H1 (cell line): ENCODE measurements at regions not wholly inside any gene's neighbourhood (a gene's known extent, or its start where the extent isn't known, plus 50 kb on each side); places are given as distances from the start of the nearest gene placed in this dataset.
A peak's percentile ranks its signal among the peaks of the same experiment; 100 is the strongest.

Experiments
- CTCF ChIA-PET: fragments of 300-600 bp; sonication (Branson Sonifier 250); formaldehyde crosslinking; loops from one replicate; lab custom pipeline; 2021; ENCODE audit not compliant: partially characterized antibody; lab: Charles Lee
- POLR2A ChIA-PET: fragments of 300-600 bp; sonication (Branson Sonifier 250); formaldehyde crosslinking; loops from one replicate; lab custom pipeline; 2021; ENCODE audit warnings: inconsistent platforms; ENCODE audit not compliant: partially characterized antibody; lab: Charles Lee
- DNase-seq, 2 experiments: peaks; one replicate each; pipeline versions ENCODE4 v3.0.0 to v3.0.0-alpha.2; 2010 to 2022; ENCODE audit warnings: low spot score in 2 of 2, low read depth in 1 of 2, mixed read lengths in 1 of 2
- FAIRE-seq: peaks from 2 replicates; lab custom pipeline; 2011; peaks lifted over from hg19 to GRCh38; lab: Jason Lieb, UNC
- H2AFZ ChIP-seq: 2 replicates; pipeline ENCODE4 v1.8.1; 2012; ENCODE audit warnings: low read length, inconsistent platforms
- H2AK5ac ChIP-seq: 2 replicates; pipeline ENCODE4 v1.6.1; 2013; ENCODE audit warnings: low read depth, low read length
- H2BK120ac ChIP-seq: replicated peaks from 2 replicates; pipeline ENCODE3; 2013; ENCODE audit warnings: low read depth, low read length, inconsistent platforms
- H2BK12ac ChIP-seq: 2 replicates; pipeline ENCODE4 v1.6.1; 2013; ENCODE audit warnings: low read depth, low read length
- H2BK15ac ChIP-seq: 2 replicates; pipeline ENCODE4 v1.6.1; 2013; ENCODE audit warnings: low read length
- H2BK20ac ChIP-seq: 2 replicates; pipeline ENCODE4 v1.6.1; 2013; ENCODE audit warnings: low read length
- H2BK5ac ChIP-seq: 2 replicates; pipeline ENCODE4 v1.6.1; 2013; ENCODE audit warnings: low read depth, low read length
- H3K14ac ChIP-seq: 2 replicates; pipeline ENCODE4 v1.6.1; 2013; ENCODE audit warnings: inconsistent platforms; ENCODE audit not compliant: insufficient read length
- H3K18ac ChIP-seq: 2 replicates; pipeline ENCODE4 v1.6.1; 2013; ENCODE audit warnings: low read length; ENCODE audit errors: extremely low read depth
- H3K23ac ChIP-seq: 2 replicates; pipeline ENCODE4 v1.6.1; 2013; ENCODE audit warnings: inconsistent platforms; ENCODE audit not compliant: insufficient read length
- H3K23me2 ChIP-seq: 2 replicates; pipeline ENCODE4 v1.6.1; 2013; ENCODE audit warnings: low read depth, low read length
- H3K27ac ChIP-seq: 2 replicates; pipeline ENCODE4 v1.6.1; 2011; ENCODE audit warnings: low read depth, low read length, inconsistent platforms
- H3K27me3 ChIP-seq, 4 experiments: replicated peaks in 1 of 4; 1 replicate in 1 of 4; 2 replicates in 3 of 4; pipeline versions ENCODE4 v1.6.1 to v1.8.1; 2011 to 2013; ENCODE audit warnings: low read length in 3 of 4, mild to moderate bottlenecking in 3 of 4, inconsistent platforms in 2 of 4, mixed read lengths in 2 of 4, moderate library complexity in 1 of 4; ENCODE audit not compliant: control insufficient read depth in 3 of 4, insufficient read depth in 3 of 4; ENCODE audit errors: extremely low read depth in 1 of 4
- H3K36me3 ChIP-seq, 4 experiments: 2 replicates each; pipeline versions ENCODE4 v1.6.1 to v1.8.1; 2011 to 2013; ENCODE audit warnings: mild to moderate bottlenecking in 4 of 4, low read length in 3 of 4, moderate library complexity in 2 of 4, control low read depth in 1 of 4, inconsistent platforms in 1 of 4; ENCODE audit not compliant: insufficient read depth in 4 of 4, control insufficient read depth in 2 of 4
- H3K4ac ChIP-seq: replicated peaks from 2 replicates; pipeline ENCODE3; 2013; ENCODE audit warnings: low read length, low read depth, mixed read lengths, inconsistent platforms; ENCODE audit not compliant: insufficient read length
- H3K4me1 ChIP-seq, 4 experiments: replicated peaks in 1 of 4; 1 replicate in 1 of 4; 2 replicates in 3 of 4; pipeline versions ENCODE4 v1.6.1 to v1.8.1; 2011 to 2013; ENCODE audit warnings: low read length in 3 of 4, inconsistent platforms in 2 of 4, mixed read lengths in 1 of 4; ENCODE audit not compliant: insufficient read depth in 4 of 4, control insufficient read depth in 3 of 4
- H3K4me2 ChIP-seq, 2 experiments: 2 replicates each; pipeline versions ENCODE4 v1.6.1 to v1.8.1; 2011 to 2013; ENCODE audit warnings: low read depth in 2 of 2, low read length in 2 of 2, control low read depth in 1 of 2, inconsistent platforms in 1 of 2, mild to moderate bottlenecking in 1 of 2; ENCODE audit not compliant: insufficient read depth in 1 of 2
- H3K4me3 ChIP-seq, 4 experiments: fragments of 200-600, 300-600 bp in 1 of 4; sonication (generic), shearing (Covaris generic), sonication (Bioruptor Twin) in 1 of 4; 2 replicates each; pipeline versions ENCODE4 v1.5.1 to v1.8.1; 2011 to 2016; ENCODE audit warnings: low read length in 4 of 4, low read depth in 3 of 4, control low read depth in 2 of 4, inconsistent platforms in 2 of 4, mild to moderate bottlenecking in 2 of 4, mixed read lengths in 1 of 4, moderate library complexity in 1 of 4; ENCODE audit not compliant: insufficient read depth in 2 of 4; ENCODE audit errors: extremely low read depth in 1 of 4
- H3K56ac ChIP-seq: replicated peaks from 2 replicates; pipeline ENCODE3; 2013; ENCODE audit warnings: low read depth, mild to moderate bottlenecking, mixed read lengths, low read length, inconsistent platforms; ENCODE audit not compliant: insufficient read length
- H3K79me1 ChIP-seq: 2 replicates; pipeline ENCODE4 v1.6.1; 2013; ENCODE audit warnings: low read depth, low read length, control low read depth
- H3K79me2 ChIP-seq, 2 experiments: 2 replicates each; pipeline versions ENCODE4 v1.6.1 to v1.8.1; 2012 to 2013; ENCODE audit warnings: low read length in 2 of 2, mild to moderate bottlenecking in 2 of 2, inconsistent platforms in 1 of 2; ENCODE audit not compliant: insufficient read depth in 2 of 2, control insufficient read depth in 1 of 2
- H3K9ac ChIP-seq, 4 experiments: replicated peaks in 1 of 4; 1 replicate in 1 of 4; 2 replicates in 3 of 4; pipeline versions ENCODE4 v1.6.1 to v1.8.1; 2011 to 2013; ENCODE audit warnings: low read depth in 3 of 4, low read length in 3 of 4, control low read depth in 2 of 4, mild to moderate bottlenecking in 2 of 4, moderate library complexity in 2 of 4, inconsistent platforms in 1 of 4; ENCODE audit errors: extremely low read depth in 1 of 4
- H3K9me3 ChIP-seq, 2 experiments: 2 replicates each; pipeline versions ENCODE4 v1.6.1 to v1.8.1; 2012 to 2013; ENCODE audit warnings: mild to moderate bottlenecking in 2 of 2, moderate library complexity in 2 of 2, control low read depth in 1 of 2, inconsistent platforms in 1 of 2, low read depth in 1 of 2, low read length in 1 of 2, mixed read lengths in 1 of 2; ENCODE audit not compliant: insufficient read depth in 2 of 2
- H4K20me1 ChIP-seq, 2 experiments: replicated peaks in 1 of 2; 2 replicates each; pipeline versions ENCODE3 to v1.8.1; 2011 to 2013; ENCODE audit warnings: inconsistent platforms in 2 of 2, low read length in 2 of 2, mild to moderate bottlenecking in 1 of 2; ENCODE audit not compliant: insufficient read depth in 2 of 2, control insufficient read depth in 1 of 2
- H4K5ac ChIP-seq: 2 replicates; pipeline ENCODE4 v1.6.1; 2013; ENCODE audit warnings: low read length, low read depth, mixed read lengths, inconsistent platforms; ENCODE audit not compliant: insufficient read length
- H4K8ac ChIP-seq: 2 replicates; pipeline ENCODE4 v1.8.0; 2013; ENCODE audit warnings: mild to moderate bottlenecking, moderate library complexity, low read length, inconsistent platforms; ENCODE audit not compliant: insufficient read depth; ENCODE audit errors: extremely low read depth
- H4K91ac ChIP-seq: replicated peaks from 2 replicates; pipeline ENCODE3; 2013; ENCODE audit warnings: low read length, mixed read lengths, inconsistent platforms; ENCODE audit not compliant: insufficient read length
- CBX5 ChIP-seq: fragments of 300-800, 300-1000 bp; sonication (generic); IDR thresholded peaks from 2 replicates; pipeline ENCODE4 v1.7.1; 2016; ENCODE audit warnings: antibody characterized with exemption, low read length, low read depth
- CTBP2 ChIP-seq: IDR thresholded peaks from 2 replicates; pipeline ENCODE4 v1.7.0; 2011; ENCODE audit warnings: borderline replicate concordance, mild to moderate bottlenecking, moderate library complexity, mixed read lengths, low read length; ENCODE audit not compliant: insufficient read depth, insufficient read length
- EGR1 ChIP-seq: IDR thresholded peaks from 2 replicates; pipeline ENCODE4 v1.6.1; 2011; ENCODE audit warnings: low read depth, low read length, borderline replicate concordance
- EZH2 ChIP-seq: fragments of 200-600 bp; sonication (generic); IDR thresholded peaks from 2 replicates; pipeline ENCODE4 v1.7.1; 2012; ENCODE audit warnings: low read depth, mild to moderate bottlenecking, moderate library complexity, low read length, inconsistent platforms; ENCODE audit not compliant: severe bottlenecking
- GTF2F1 ChIP-seq: IDR thresholded peaks from 2 replicates; pipeline ENCODE4 v1.6.1; 2012; ENCODE audit warnings: low read depth, low read length, improper control_type of control experiment, borderline replicate concordance
- NANOG ChIP-seq: IDR thresholded peaks from 2 replicates; pipeline ENCODE4 v1.6.1; 2011; ENCODE audit warnings: low read length, low read depth, mild to moderate bottlenecking, inconsistent platforms; ENCODE audit not compliant: insufficient read depth, poor library complexity, severe bottlenecking
- POLR2AphosphoS5 ChIP-seq: IDR thresholded peaks from 2 replicates; pipeline ENCODE4 v1.6.1; 2011; ENCODE audit warnings: low read depth, low read length
- SAP30 ChIP-seq: fragments of 300-600 bp; sonication (generic); IDR thresholded peaks from 2 replicates; pipeline ENCODE4 v1.7.1; 2012; ENCODE audit warnings: low read length, moderate library complexity, mild to moderate bottlenecking, inconsistent platforms; ENCODE audit not compliant: insufficient read depth, insufficient replicate concordance
- SIN3A ChIP-seq, 2 experiments: IDR thresholded peaks in 1 of 2; conservative IDR thresholded peaks in 1 of 2; 2 replicates each; pipeline ENCODE4 v1.6.1; 2011 to 2012; ENCODE audit warnings: low read length in 2 of 2, improper control_type of control experiment in 1 of 2, low read depth in 1 of 2, mild to moderate bottlenecking in 1 of 2
- SP2 ChIP-seq: IDR thresholded peaks from 2 replicates; pipeline ENCODE4 v1.6.1; 2012; ENCODE audit warnings: mild to moderate bottlenecking, low read length, inconsistent platforms
- SP4 ChIP-seq: IDR thresholded peaks from 2 replicates; pipeline ENCODE4 v1.6.1; 2012; ENCODE audit warnings: low read length, inconsistent platforms
- WGBS, 2 experiments: shearing (Covaris generic) in 1 of 2; methylation state at CpG; one replicate each; pipeline versions ENCODE4 v1.1.6 to v1.1.7; 2013 to 2015; ENCODE audit warnings: low lambda C conversion rate in 2 of 2, mixed read lengths in 2 of 2, inconsistent platforms in 1 of 2, low coverage in 1 of 2, missing lambda C conversion rate in 1 of 2; ENCODE audit not compliant: insufficient replicate concordance in 2 of 2, insufficient coverage in 1 of 2, insufficient read length in 1 of 2; ENCODE audit errors: extremely low coverage in 1 of 2, missing lambda C conversion rate in 1 of 2; 5-methylcytosine and 5-hydroxymethylcytosine counted together

GRCh38 chr4:22202975-22203710 lies 254.6 kb upstream of the KCNIP4 start:
- no peak overlapping the region for H2BK20ac ChIP-seq
- CTCF ChIA-PET, result interaction anchor here (0.7 kb wide), 1 partner anchor 119 kb away, joined by 3 read pairs; no protein-coding TSS in a partner anchor

More at GRCh38 chr4:22202975-22203710, 254.6 kb upstream of the KCNIP4 start:
- FAIRE-seq, result no peak
- Histone ChIP-seq H3K14ac (no peak overlapping the region), H2AFZ (0 out of 2 replicates have a peak overlapping the region, but pooled peaks have one; percentile 25), H4K91ac (no peak overlapping the region), H3K4me3 (no peak overlapping the region), H3K27ac (no peak overlapping the region), H3K4me2 (no peak overlapping the region), H2AK5ac (no peak overlapping the region), H2BK5ac (no peak overlapping the region), H3K4me1 (no peaks in the 10 kb centered on the region), H3K23ac (no peak overlapping the region), H2BK12ac (no peak overlapping the region), H3K23me2 (no peaks in the 10 kb centered on the region), H4K8ac (no peak overlapping the region), H4K20me1 (no peaks in the 10 kb centered on the region), H3K79me1 (no peaks in the 10 kb centered on the region), H3K9me3 (no peaks in the 10 kb centered on the region), H3K56ac (no peak overlapping the region), H2BK15ac (no peak overlapping the region), H3K79me2 (no peaks in the 10 kb centered on the region), H3K18ac (no peak overlapping the region), H3K4ac (no peak overlapping the region), H4K5ac (no peak overlapping the region), H3K9ac (no peak overlapping the region), H2BK120ac (no peak overlapping the region), H3K27me3 (no peaks in the 10 kb centered on the region), H3K36me3 (no peaks in the 10 kb centered on the region)
- 87% methylated on average over 6 of the region's 6 CpGs; no CpG with 5 or more reads in 1 of the 2 experiments for WGBS, 2 experiments
- POLR2A ChIA-PET, result no interaction called here
- TF ChIP-seq CBX5 (no peak), SP2 (no peak), NANOG (no peak), POLR2AphosphoS5 (no peak), SAP30 (no peak), EZH2 (no peak), CTBP2 (no peak), SP4 (no peak), GTF2F1 (no peak), EGR1 (no peak), SIN3A (conservative IDR thresholded peaks at IDR 0.05 in 1 of 2, IDR thresholded peaks at IDR 0.05 in 1 of 2; ENCODE audit: low read depth in 1 of 2, low read length in 2 of 2) (no peak)
- DNase-seq, result no peak
